Hepatocyte (in vitro differentiated cells): ENCODE measurements at regions not wholly inside any gene's neighbourhood (a gene's known extent, or its start where the extent isn't known, plus 50 kb on each side); places are given as distances from the start of the nearest gene placed in this dataset.

Experiments
- EZH2 ChIP-seq: fragments of 200-600 bp; sonication (generic); IDR thresholded peaks from 2 replicates; pipeline ENCODE4 v1.6.1; 2016; ENCODE audit warnings: antibody characterized with exemption, mild to moderate bottlenecking, borderline replicate concordance
- EZH2phosphoT487 ChIP-seq: fragments of 200-600 bp; sonication (generic); IDR thresholded peaks from one replicate; pipeline ENCODE4 v1.6.1; 2018; ENCODE audit warnings: antibody characterized with exemption, mild to moderate bottlenecking, low read depth, moderate library complexity; ENCODE audit not compliant: unreplicated experiment, severe bottlenecking
- TF ChIP-seq, protein P1 (sequence below): fragments of 200-600 bp; sonication (generic); IDR thresholded peaks from 2 replicates; pipeline ENCODE4 v1.5.1; 2016; ENCODE audit warnings: antibody characterized with exemption, mild to moderate bottlenecking; ENCODE audit not compliant: poor library complexity

DNA sequence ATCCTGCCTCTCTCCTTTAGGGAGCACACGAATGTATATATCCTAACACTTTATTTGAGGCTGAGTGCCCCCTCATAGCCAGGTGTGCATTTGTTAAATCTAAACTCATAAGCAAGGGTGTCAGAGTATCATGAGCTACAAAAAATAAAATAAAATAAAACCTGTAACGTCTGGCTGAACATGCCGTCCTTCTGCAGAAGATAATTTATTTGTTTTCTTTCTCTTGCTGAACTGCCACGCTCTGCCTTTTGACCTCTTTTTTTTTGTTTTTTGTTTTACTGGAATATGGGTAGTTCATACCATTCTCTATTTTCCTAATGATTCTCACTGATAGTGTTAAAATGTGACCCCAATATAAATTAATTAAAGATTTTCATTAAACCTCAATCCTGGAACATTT is 117.7 kb upstream of the MPDZ start:
- TF ChIP-seq, protein P1, sequence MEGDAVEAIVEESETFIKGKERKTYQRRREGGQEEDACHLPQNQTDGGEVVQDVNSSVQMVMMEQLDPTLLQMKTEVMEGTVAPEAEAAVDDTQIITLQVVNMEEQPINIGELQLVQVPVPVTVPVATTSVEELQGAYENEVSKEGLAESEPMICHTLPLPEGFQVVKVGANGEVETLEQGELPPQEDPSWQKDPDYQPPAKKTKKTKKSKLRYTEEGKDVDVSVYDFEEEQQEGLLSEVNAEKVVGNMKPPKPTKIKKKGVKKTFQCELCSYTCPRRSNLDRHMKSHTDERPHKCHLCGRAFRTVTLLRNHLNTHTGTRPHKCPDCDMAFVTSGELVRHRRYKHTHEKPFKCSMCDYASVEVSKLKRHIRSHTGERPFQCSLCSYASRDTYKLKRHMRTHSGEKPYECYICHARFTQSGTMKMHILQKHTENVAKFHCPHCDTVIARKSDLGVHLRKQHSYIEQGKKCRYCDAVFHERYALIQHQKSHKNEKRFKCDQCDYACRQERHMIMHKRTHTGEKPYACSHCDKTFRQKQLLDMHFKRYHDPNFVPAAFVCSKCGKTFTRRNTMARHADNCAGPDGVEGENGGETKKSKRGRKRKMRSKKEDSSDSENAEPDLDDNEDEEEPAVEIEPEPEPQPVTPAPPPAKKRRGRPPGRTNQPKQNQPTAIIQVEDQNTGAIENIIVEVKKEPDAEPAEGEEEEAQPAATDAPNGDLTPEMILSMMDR: no peak
- TF ChIP-seq EZH2phosphoT487 (no peak), EZH2 (no peak)
